ENCODE measurements at regions not wholly inside any gene's neighbourhood (a gene's known extent, or its start where the extent isn't known, plus 50 kb on each side); places are given as distances from the start of the nearest gene placed in this dataset.

DNA sequence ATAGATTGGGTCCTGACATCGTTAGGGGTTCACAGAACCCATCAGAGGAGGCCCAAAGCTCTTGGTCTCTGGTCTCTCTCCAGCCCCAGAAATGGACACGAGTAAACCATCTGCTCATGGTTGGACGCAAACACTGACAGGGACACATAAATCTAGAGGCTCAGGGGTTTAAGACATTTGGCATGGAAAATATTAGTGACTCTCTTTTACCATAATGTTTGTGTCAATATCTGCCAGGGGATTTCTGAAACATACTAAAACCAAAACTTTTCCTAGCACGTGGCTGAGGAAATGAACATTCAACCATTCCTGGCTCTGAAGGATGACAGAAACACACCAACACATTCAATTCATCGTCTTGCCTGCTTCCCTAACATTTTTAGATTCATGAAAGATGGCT lies 226.2 kb downstream of the SP3 start:
- H3K27ac Mint-ChIP-seq (ENCODE audit: unreplicated experiment) = no peak overlapping the region
- peaks cover 3% of the 10 kb centered on the region for H3K36me3 Mint-ChIP-seq (ENCODE audit: low read depth, unreplicated experiment)
- TF ChIP-seq, protein P1, sequence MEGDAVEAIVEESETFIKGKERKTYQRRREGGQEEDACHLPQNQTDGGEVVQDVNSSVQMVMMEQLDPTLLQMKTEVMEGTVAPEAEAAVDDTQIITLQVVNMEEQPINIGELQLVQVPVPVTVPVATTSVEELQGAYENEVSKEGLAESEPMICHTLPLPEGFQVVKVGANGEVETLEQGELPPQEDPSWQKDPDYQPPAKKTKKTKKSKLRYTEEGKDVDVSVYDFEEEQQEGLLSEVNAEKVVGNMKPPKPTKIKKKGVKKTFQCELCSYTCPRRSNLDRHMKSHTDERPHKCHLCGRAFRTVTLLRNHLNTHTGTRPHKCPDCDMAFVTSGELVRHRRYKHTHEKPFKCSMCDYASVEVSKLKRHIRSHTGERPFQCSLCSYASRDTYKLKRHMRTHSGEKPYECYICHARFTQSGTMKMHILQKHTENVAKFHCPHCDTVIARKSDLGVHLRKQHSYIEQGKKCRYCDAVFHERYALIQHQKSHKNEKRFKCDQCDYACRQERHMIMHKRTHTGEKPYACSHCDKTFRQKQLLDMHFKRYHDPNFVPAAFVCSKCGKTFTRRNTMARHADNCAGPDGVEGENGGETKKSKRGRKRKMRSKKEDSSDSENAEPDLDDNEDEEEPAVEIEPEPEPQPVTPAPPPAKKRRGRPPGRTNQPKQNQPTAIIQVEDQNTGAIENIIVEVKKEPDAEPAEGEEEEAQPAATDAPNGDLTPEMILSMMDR (IDR thresholded peaks at IDR 0.05; ENCODE audit: unreplicated experiment) = no peak
- peaks cover 3% of the 10 kb centered on the region for H3K4me1 Mint-ChIP-seq (ENCODE audit: unreplicated experiment)
- H3K4me3 Mint-ChIP-seq (ENCODE audit: unreplicated experiment) = no peak overlapping the region
- no peak for DNase-seq (ENCODE audit: low spot score)
- H3K27me3 Mint-ChIP-seq (ENCODE audit: unreplicated experiment) = no peaks in the 10 kb centered on the region
- H3K9me3 Mint-ChIP-seq (ENCODE audit: unreplicated experiment) = no peaks in the 10 kb centered on the region

GRCh38 chr2:173740639-173741038 lies 224.5 kb downstream of the SP3 start:
- TF ChIP-seq, protein P1 (IDR thresholded peaks at IDR 0.05; ENCODE audit: unreplicated experiment) = no peak
- H3K4me3 Mint-ChIP-seq (ENCODE audit: unreplicated experiment) = no peak overlapping the region
- peaks cover 3% of the 10 kb centered on the region for H3K4me1 Mint-ChIP-seq (ENCODE audit: unreplicated experiment)
- H3K9me3 Mint-ChIP-seq (ENCODE audit: unreplicated experiment) = no peaks in the 10 kb centered on the region
- no peak overlapping the region for H3K27ac Mint-ChIP-seq (ENCODE audit: unreplicated experiment)
- peaks cover 3% of the 10 kb centered on the region for H3K36me3 Mint-ChIP-seq (ENCODE audit: low read depth, unreplicated experiment)
- no peaks in the 10 kb centered on the region for H3K27me3 Mint-ChIP-seq (ENCODE audit: unreplicated experiment)
- DNase-seq (ENCODE audit: low spot score) = no peak

DNA sequence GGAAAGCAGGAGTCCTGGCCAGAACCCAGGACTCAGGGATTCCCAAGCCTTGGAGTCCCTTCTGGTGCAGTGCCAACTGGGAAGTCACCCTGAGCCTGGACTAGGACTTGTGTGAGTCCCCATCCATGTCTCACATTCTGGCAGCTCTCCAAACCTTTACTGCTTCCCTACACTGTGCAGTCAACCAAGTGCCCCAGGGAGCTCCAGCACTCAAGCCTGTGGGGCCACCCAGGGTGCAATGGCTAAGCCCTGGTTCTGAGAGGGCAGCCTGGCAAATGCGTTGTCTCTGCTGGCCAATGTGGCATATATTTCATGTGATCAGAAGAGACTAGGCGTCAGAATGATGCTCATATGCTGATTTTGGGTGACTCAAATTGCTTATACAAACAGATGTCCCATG lies 223.4 kb downstream of the SP3 start:
- no peak overlapping the region for H3K4me3 Mint-ChIP-seq (ENCODE audit: unreplicated experiment)
- H3K27me3 Mint-ChIP-seq (ENCODE audit: unreplicated experiment) = no peaks in the 10 kb centered on the region
- TF ChIP-seq, protein P1 (IDR thresholded peaks at IDR 0.05; ENCODE audit: unreplicated experiment) = no peak
- peaks cover 3% of the 10 kb centered on the region for H3K4me1 Mint-ChIP-seq (ENCODE audit: unreplicated experiment)
- no peak overlapping the region for H3K27ac Mint-ChIP-seq (ENCODE audit: unreplicated experiment)
- H3K36me3 Mint-ChIP-seq (ENCODE audit: low read depth, unreplicated experiment) = peaks cover 3% of the 10 kb centered on the region
- no peak for DNase-seq (ENCODE audit: low spot score)
- no peaks in the 10 kb centered on the region for H3K9me3 Mint-ChIP-seq (ENCODE audit: unreplicated experiment)

GRCh38 chr2:173747035-173747434 lies 218.1 kb downstream of the SP3 start:
- Mint-ChIP-seq H3K27me3 (ENCODE audit: unreplicated experiment) (no peaks in the 10 kb centered on the region), H3K27ac (ENCODE audit: unreplicated experiment) (no peak overlapping the region), H3K36me3 (ENCODE audit: low read depth, unreplicated experiment) (no peaks in the 10 kb centered on the region), H3K9me3 (ENCODE audit: unreplicated experiment) (no peaks in the 10 kb centered on the region), H3K4me3 (ENCODE audit: unreplicated experiment) (no peak overlapping the region), H3K4me1 (ENCODE audit: unreplicated experiment) (peaks cover 27% of the 10 kb centered on the region)
- DNase-seq (ENCODE audit: low spot score) = no peak
- TF ChIP-seq, protein P1 (IDR thresholded peaks at IDR 0.05; ENCODE audit: unreplicated experiment) = no peak

GRCh38 chr2:173749315-173749714 lies 215.9 kb downstream of the SP3 start:
- H3K9me3 Mint-ChIP-seq (ENCODE audit: unreplicated experiment) = no peaks in the 10 kb centered on the region
- peaks cover 24% of the 10 kb centered on the region for H3K4me1 Mint-ChIP-seq (ENCODE audit: unreplicated experiment)
- no peak for DNase-seq (ENCODE audit: low spot score)
- no peak overlapping the region for H3K27ac Mint-ChIP-seq (ENCODE audit: unreplicated experiment)
- H3K27me3 Mint-ChIP-seq (ENCODE audit: unreplicated experiment) = no peaks in the 10 kb centered on the region
- H3K36me3 Mint-ChIP-seq (ENCODE audit: low read depth, unreplicated experiment) = no peaks in the 10 kb centered on the region
- H3K4me3 Mint-ChIP-seq (ENCODE audit: unreplicated experiment) = no peak overlapping the region
- TF ChIP-seq, protein P1 (IDR thresholded peaks at IDR 0.05; ENCODE audit: unreplicated experiment) = no peak

All from endothelial cell (in vitro differentiated cells).